Fibroblast of upper back skin (primary cell): ENCODE measurements at regions not wholly inside any gene's neighbourhood (a gene's known extent, or its start where the extent isn't known, plus 50 kb on each side); places are given as distances from the start of the nearest gene placed in this dataset.

Source experiments
- DNase-seq: peaks from one replicate; pipeline ENCODE4 v3.0.0-alpha.2; 2013

- peak; percentile 19 for DNase-seq
Measured at GRCh38 chr11:70005107-70005818, 72.9 kb upstream of the ANO1 start.

- no peak for DNase-seq
Measured at GRCh38 chr11:70007796-70008195, 70.3 kb upstream of the ANO1 start.

- no peak for DNase-seq
Measured at GRCh38 chr11:70010774-70011173, 67.3 kb upstream of the ANO1 start.

- DNase-seq = no peak
Measured at GRCh38 chr11:70012134-70012733, 65.9 kb upstream of the ANO1 start.

- DNase-seq = no peak
Measured at GRCh38 chr11:70014291-70014690, 63.8 kb upstream of the ANO1 start.

- peak; percentile 71 for DNase-seq
Measured at GRCh38 chr11:70016666-70017367, 61.3 kb upstream of the ANO1 start.

- no peak for DNase-seq
Measured at GRCh38 chr11:70018816-70019215, 59.3 kb upstream of the ANO1 start.

GRCh38 chr11:70019576-70020011 lies 58.5 kb upstream of the ANO1 start:
- peak; percentile 7 for DNase-seq

- no peak for DNase-seq
Measured at GRCh38 chr11:70020336-70021214, 57.5 kb upstream of the ANO1 start.

- DNase-seq = no peak
Measured at GRCh38 chr11:70021586-70021985, 56.5 kb upstream of the ANO1 start.

GRCh38 chr11:70024036-70024772 lies 53.9 kb upstream of the ANO1 start:
- DNase-seq = no peak

- DNase-seq = no peak
Measured at GRCh38 chr11:70024773-70025045, 53.4 kb upstream of the ANO1 start.

- no peak for DNase-seq
Measured at GRCh38 chr11:70025308-70025707, 52.8 kb upstream of the ANO1 start.

GRCh38 chr11:70026012-70026411 lies 52.1 kb upstream of the ANO1 start:
- DNase-seq = no peak

GRCh38 chr11:70026726-70027125 lies 51.4 kb upstream of the ANO1 start:
- no peak for DNase-seq

- DNase-seq = no peak
Measured at GRCh38 chr11:70027451-70027850, 50.7 kb upstream of the ANO1 start.

- no peak for DNase-seq
Measured at GRCh38 chr11:70028147-70028855, 49.8 kb upstream of the ANO1 start.
